HFF-Myc (cell line): ENCODE measurements at regions not wholly inside any gene's neighbourhood (a gene's known extent, or its start where the extent isn't known, plus 50 kb on each side); places are given as distances from the start of the nearest gene placed in this dataset.
A peak's percentile ranks its signal among the peaks of the same experiment; 100 is the strongest.

ENCODE experiments used
- DNase-seq: peaks from one replicate; pipeline ENCODE4 v3.0.0-alpha.2; 2011; ENCODE audit warnings: low read depth; ENCODE audit errors: extremely low read depth
- H3K4me3 ChIP-seq: replicated peaks from 2 replicates; pipeline ENCODE4 v1.5.1; 2011; ENCODE audit warnings: low read depth, mild to moderate bottlenecking, control low read depth, low read length
- CTCF ChIP-seq: IDR thresholded peaks from 2 replicates; pipeline ENCODE4 v1.5.1; 2012; ENCODE audit warnings: mild to moderate bottlenecking, low read depth, low read length, control low read depth; ENCODE audit errors: missing control alignments

DNA sequence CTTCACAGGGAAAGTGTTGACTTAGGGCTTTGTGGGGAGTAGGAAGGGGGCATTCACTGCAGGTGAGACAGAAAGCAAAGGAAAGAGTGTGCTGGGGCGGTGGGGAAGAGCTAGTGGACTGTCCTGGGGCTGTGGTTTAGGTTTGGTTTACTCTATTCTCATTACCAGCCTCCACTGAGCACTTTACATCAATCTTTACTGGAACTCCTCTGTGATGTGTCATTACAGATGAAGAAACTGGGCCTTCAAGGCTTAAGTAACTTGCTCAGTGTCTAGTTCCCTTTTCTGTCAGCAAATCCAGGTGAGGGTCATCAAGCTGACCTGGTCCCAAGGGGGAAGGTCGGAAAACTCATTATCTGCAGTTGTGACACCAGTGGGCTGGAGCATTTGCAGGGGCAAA, 120.2 kb upstream of the PFN2 start:
- no peak for DNase-seq
- no peak overlapping the region for H3K4me3 ChIP-seq
- no peak for TF ChIP-seq CTCF

- no peak for TF ChIP-seq CTCF
- no peak overlapping the region for H3K4me3 ChIP-seq
- DNase-seq: no peak
These were observed 119.3 kb upstream of the PFN2 start for GRCh38 chr3:150090006-150090405.

DNA sequence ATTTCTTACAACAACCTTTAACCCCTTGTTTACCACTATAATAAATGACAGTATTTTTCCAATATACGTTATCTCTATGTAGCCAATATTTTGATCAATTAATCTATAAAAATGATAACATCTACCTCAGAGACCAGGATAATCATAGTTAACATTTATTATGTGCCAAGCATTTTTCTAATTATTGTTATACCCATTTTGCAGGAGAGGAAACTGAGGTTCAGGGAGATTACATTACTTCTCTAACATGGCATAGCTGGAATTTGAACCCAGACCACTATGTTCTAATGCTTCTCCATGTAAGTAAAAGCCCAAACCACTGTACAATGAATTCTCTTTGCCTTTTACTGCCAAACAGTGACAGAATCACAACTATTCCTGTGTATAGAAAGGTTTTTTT, 113.4 kb upstream of the PFN2 start:
- no peak for TF ChIP-seq CTCF
- no peak for DNase-seq
- H3K4me3 ChIP-seq: no peak overlapping the region; the same call in 1 of the 2 replicates

- no peak for TF ChIP-seq CTCF
- peak overlapping the region; percentile 30 for H3K4me3 ChIP-seq
- DNase-seq: no peak
These were observed 113.0 kb upstream of the PFN2 start for GRCh38 chr3:150083655-150084042.

GRCh38 chr3:150082898-150083654, 112.4 kb upstream of the PFN2 start:
- TF ChIP-seq CTCF: no peak
- no peak for DNase-seq
- peak overlapping the region; percentile 30 for H3K4me3 ChIP-seq

DNA sequence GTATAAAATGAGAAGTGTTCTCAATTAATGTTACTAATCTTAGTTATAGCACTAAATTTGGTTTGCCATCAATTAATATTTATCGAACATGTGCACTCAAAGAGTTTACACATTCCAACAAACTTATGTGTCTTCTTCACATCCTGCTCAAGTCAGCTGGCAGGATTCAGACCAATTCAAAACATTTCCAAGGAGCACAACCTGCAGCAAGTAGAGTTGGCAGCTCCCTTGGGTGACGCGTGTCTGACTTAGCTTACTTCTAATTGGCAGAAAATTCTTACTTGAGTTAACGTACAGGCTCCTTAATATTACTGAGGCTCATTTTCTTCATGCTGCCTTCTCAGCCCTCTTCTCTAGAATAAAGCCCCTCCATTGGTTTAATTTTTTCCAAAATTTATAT, 110.4 kb upstream of the PFN2 start:
- H3K4me3 ChIP-seq: no peak overlapping the region
- no peak for DNase-seq
- no peak for TF ChIP-seq CTCF
